H9 (cell line): ENCODE measurements at regions not wholly inside any gene's neighbourhood (a gene's known extent, or its start where the extent isn't known, plus 50 kb on each side); places are given as distances from the start of the nearest gene placed in this dataset.

Experiments used
- DNase-seq: peaks from one replicate; pipeline ENCODE4 v3.0.0-alpha.2; 2017
- H2AFZ ChIP-seq: one replicate; pipeline ENCODE4 v1.6.1; 2013; ENCODE audit warnings: mild to moderate bottlenecking, low read length, control low read depth, moderate library complexity
- H2AK5ac ChIP-seq: 2 replicates; pipeline ENCODE4 v1.6.1; 2013; ENCODE audit warnings: low read length, control low read depth, mixed read lengths; ENCODE audit not compliant: insufficient read length
- H2BK120ac ChIP-seq: one replicate; pipeline ENCODE4 v1.6.1; 2013; ENCODE audit warnings: low read depth, mild to moderate bottlenecking, low read length, control low read depth, inconsistent platforms; ENCODE audit not compliant: poor library complexity, severe bottlenecking
- H2BK12ac ChIP-seq: 2 replicates; pipeline ENCODE4 v1.6.1; 2013; ENCODE audit warnings: low read length, control low read depth, mixed read lengths, low read depth; ENCODE audit not compliant: insufficient read length
- H2BK15ac ChIP-seq: 2 replicates; pipeline ENCODE4 v1.6.1; 2013; ENCODE audit warnings: low read depth, low read length, control low read depth
- H2BK20ac ChIP-seq: one replicate; pipeline ENCODE4 v1.6.1; 2013; ENCODE audit warnings: low read depth, mild to moderate bottlenecking, low read length, control low read depth, inconsistent platforms; ENCODE audit not compliant: poor library complexity, severe bottlenecking
- H2BK5ac ChIP-seq: 2 replicates; pipeline ENCODE4 v1.6.1; 2013; ENCODE audit warnings: low read length, control low read depth, mixed read lengths; ENCODE audit not compliant: insufficient read length
- H3K14ac ChIP-seq: 2 replicates; pipeline ENCODE4 v1.6.1; 2013; ENCODE audit warnings: low read length, control low read depth; ENCODE audit not compliant: insufficient read depth
- H3K18ac ChIP-seq: 2 replicates; pipeline ENCODE4 v1.6.1; 2013; ENCODE audit warnings: low read depth, mild to moderate bottlenecking, mixed read lengths, low read length, control low read depth; ENCODE audit not compliant: insufficient read length
- H3K23ac ChIP-seq: 2 replicates; pipeline ENCODE4 v1.6.1; 2013; ENCODE audit warnings: low read length, control low read depth, mixed read lengths, low read depth; ENCODE audit not compliant: insufficient read length
- H3K23me2 ChIP-seq: 2 replicates; pipeline ENCODE4 v1.6.1; 2013; ENCODE audit warnings: low read depth, mild to moderate bottlenecking, mixed read lengths, low read length, control low read depth; ENCODE audit not compliant: insufficient read length, poor library complexity, severe bottlenecking
- H3K27ac ChIP-seq: 2 replicates; pipeline ENCODE4 v1.5.1; 2013; ENCODE audit warnings: low read length, control low read depth, mixed read lengths, low read depth; ENCODE audit not compliant: insufficient read length
- H3K27me3 ChIP-seq: 2 replicates; pipeline ENCODE4 v1.6.1; 2013; ENCODE audit warnings: low read length, control low read depth, inconsistent platforms; ENCODE audit not compliant: insufficient read depth
- H3K4ac ChIP-seq: 2 replicates; pipeline ENCODE4 v1.6.1; 2013; ENCODE audit warnings: low read depth, mild to moderate bottlenecking, control low read depth, inconsistent platforms, low read length, moderate library complexity
- H3K4me1 ChIP-seq: 2 replicates; pipeline ENCODE4 v1.6.1; 2013; ENCODE audit warnings: low read length, control low read depth, inconsistent platforms; ENCODE audit not compliant: insufficient read depth
- H3K4me2 ChIP-seq: 2 replicates; pipeline ENCODE4 v1.6.1; 2013; ENCODE audit warnings: low read length, control low read depth, mixed read lengths; ENCODE audit not compliant: insufficient read length, insufficient read depth
- H3K56ac ChIP-seq: 2 replicates; pipeline ENCODE4 v1.6.1; 2013; ENCODE audit warnings: low read depth, mild to moderate bottlenecking, mixed read lengths, low read length, control low read depth; ENCODE audit not compliant: insufficient read length
- H3K79me1 ChIP-seq: 2 replicates; pipeline ENCODE4 v1.6.1; 2013; ENCODE audit warnings: low read depth, mild to moderate bottlenecking, moderate library complexity, low read length, control low read depth, inconsistent platforms; ENCODE audit not compliant: insufficient read depth, poor library complexity, severe bottlenecking
- H3K79me2 ChIP-seq: 2 replicates; pipeline ENCODE4 v1.6.1; 2013; ENCODE audit warnings: low read length, control low read depth, inconsistent platforms; ENCODE audit not compliant: insufficient read depth
- H3K9ac ChIP-seq: 2 replicates; pipeline ENCODE4 v1.6.1; 2013; ENCODE audit warnings: low read length, control low read depth, mixed read lengths; ENCODE audit not compliant: insufficient read length; ENCODE audit errors: extremely low read depth
- H3K9me3 ChIP-seq: one replicate; pipeline ENCODE4 v1.6.1; 2013; ENCODE audit warnings: low read depth, low read length, inconsistent platforms; ENCODE audit not compliant: control insufficient read depth
- H3T11ph ChIP-seq: one replicate; pipeline ENCODE4 v1.6.1; 2013; ENCODE audit warnings: mild to moderate bottlenecking, low read length, control low read depth, inconsistent platforms
- H4K20me1 ChIP-seq: one replicate; pipeline ENCODE4 v1.6.1; 2013; ENCODE audit not compliant: control insufficient read depth, insufficient read length, insufficient read depth
- H4K5ac ChIP-seq: 2 replicates; pipeline ENCODE4 v1.6.1; 2013; ENCODE audit warnings: low read depth, mild to moderate bottlenecking, mixed read lengths, low read length, control low read depth; ENCODE audit not compliant: insufficient read length
- H4K8ac ChIP-seq: replicated peaks from 2 replicates; pipeline ENCODE4 v1.6.1; 2013; ENCODE audit warnings: low read length, control low read depth, mixed read lengths, low read depth; ENCODE audit not compliant: insufficient read length
- H4K91ac ChIP-seq: 2 replicates; pipeline ENCODE4 v1.6.1; 2013; ENCODE audit warnings: low read depth, mild to moderate bottlenecking, moderate library complexity, mixed read lengths, low read length, control low read depth; ENCODE audit not compliant: insufficient read length
- H3K27ac Mint-ChIP-seq, 3 experiments: 2 replicates in 2 of 3; 3 replicates in 1 of 3; pipeline ENCODE4 v1.8.0; 2020 to 2021; ENCODE audit warnings: mixed read lengths in 3 of 3, mild to moderate bottlenecking in 1 of 3, moderate library complexity in 1 of 3
- H3K27me3 Mint-ChIP-seq: 2 replicates; pipeline ENCODE4 v1.8.0; 2021; ENCODE audit warnings: low read depth, mild to moderate bottlenecking, moderate library complexity, mixed read lengths
- H3K36me3 Mint-ChIP-seq, 3 experiments: 2 replicates in 2 of 3; 3 replicates in 1 of 3; pipeline ENCODE4 v1.8.0; 2020 to 2021; ENCODE audit warnings: low read depth in 3 of 3, mixed read lengths in 3 of 3; ENCODE audit not compliant: insufficient read depth in 1 of 3
- H3K4me1 Mint-ChIP-seq, 2 experiments: 2 replicates each; pipeline ENCODE4 v1.8.0; 2020; ENCODE audit warnings: mixed read lengths in 2 of 2
- H3K4me3 Mint-ChIP-seq, 2 experiments: 2 replicates in 1 of 2; 3 replicates in 1 of 2; pipeline ENCODE4 v1.8.0; 2020 to 2021; ENCODE audit warnings: mild to moderate bottlenecking in 2 of 2, mixed read lengths in 2 of 2, moderate library complexity in 1 of 2
- H3K9me3 Mint-ChIP-seq, 2 experiments: 2 replicates in 1 of 2; 3 replicates in 1 of 2; pipeline ENCODE4 v1.8.0; 2020; ENCODE audit warnings: mild to moderate bottlenecking in 2 of 2, mixed read lengths in 2 of 2, moderate library complexity in 1 of 2
- WGBS: extraction: QIAGEN DNeasy Blood & Tissue Kit; methylation state at CpG from one replicate; pipeline ENCODE4 v1.1.7; 2013; ENCODE audit warnings: missing lambda C conversion rate, low lambda C conversion rate, mixed read lengths; ENCODE audit not compliant: insufficient read length; ENCODE audit errors: extremely low coverage; 5-methylcytosine and 5-hydroxymethylcytosine counted together
- TF ChIP-seq, protein P1 (sequence below): fragments of 200-600 bp; sonication (generic); conservative IDR thresholded peaks from 3 replicates; pipeline ENCODE4 v1.8.0; 2021; ENCODE audit warnings: antibody characterized with exemption, mild to moderate bottlenecking

DNA sequence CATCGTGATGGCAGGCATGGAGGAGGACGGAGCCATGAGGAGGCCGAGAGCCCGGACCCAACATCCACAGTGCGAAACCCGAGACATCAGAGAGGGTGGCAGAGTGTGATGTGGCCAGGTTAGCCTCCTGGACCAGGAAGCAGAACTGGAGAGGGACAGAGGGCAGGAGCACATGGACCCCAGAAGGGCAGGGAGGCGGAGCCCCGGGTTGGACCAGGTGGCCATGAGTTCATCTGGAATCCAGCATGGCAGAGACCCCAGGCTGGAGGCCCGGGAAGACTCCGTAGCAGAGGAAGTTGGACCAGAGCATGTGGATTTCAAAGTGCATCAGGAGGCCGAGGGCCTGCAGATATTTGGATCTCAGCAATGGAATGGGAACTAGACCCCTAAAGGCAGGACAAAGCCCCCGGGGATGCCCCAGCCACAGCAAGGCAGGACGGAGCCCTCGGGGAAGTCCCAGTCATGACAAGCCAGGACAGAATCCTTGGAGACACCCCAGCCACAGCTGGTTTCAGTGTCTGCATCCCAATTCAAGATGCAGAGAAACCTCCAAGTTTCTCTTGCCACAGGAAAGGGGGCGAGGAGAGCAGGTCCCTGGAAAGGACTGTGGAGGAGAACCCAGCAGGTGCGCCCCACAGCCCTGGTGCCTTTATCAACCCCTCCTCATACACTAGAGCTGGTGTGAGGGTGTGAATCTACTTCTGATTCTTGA is 1393.4 kb downstream of the BRD1 start:
- Histone ChIP-seq H3K23me2 (no peaks in the 10 kb centered on the region), H2BK15ac (no peak overlapping the region), H3K9ac (no peak overlapping the region), H3K4me1 (no peaks in the 10 kb centered on the region), H3K4me2 (no peak overlapping the region), H2BK12ac (no peak overlapping the region), H3K23ac (no peak overlapping the region), H4K5ac (no peak overlapping the region), H3K4ac (no peak overlapping the region), H2AK5ac (no peak overlapping the region), H3K14ac (no peak overlapping the region), H2BK20ac (no peak overlapping the region), H2BK120ac (no peak overlapping the region), H3K79me2 (no peaks in the 10 kb centered on the region), H3K9me3 (no peaks in the 10 kb centered on the region), H3K27me3 (no peaks in the 10 kb centered on the region), H2BK5ac (no peak overlapping the region), H3K56ac (no peak overlapping the region), H4K20me1 (no peaks in the 10 kb centered on the region), H3K27ac (no peak overlapping the region), H3K79me1 (no peaks in the 10 kb centered on the region), H3K18ac (no peak overlapping the region), H4K91ac (no peak overlapping the region), H3T11ph (no peak overlapping the region), H4K8ac (no peak overlapping the region), H2AFZ (no peak overlapping the region)
- TF ChIP-seq, protein P1, sequence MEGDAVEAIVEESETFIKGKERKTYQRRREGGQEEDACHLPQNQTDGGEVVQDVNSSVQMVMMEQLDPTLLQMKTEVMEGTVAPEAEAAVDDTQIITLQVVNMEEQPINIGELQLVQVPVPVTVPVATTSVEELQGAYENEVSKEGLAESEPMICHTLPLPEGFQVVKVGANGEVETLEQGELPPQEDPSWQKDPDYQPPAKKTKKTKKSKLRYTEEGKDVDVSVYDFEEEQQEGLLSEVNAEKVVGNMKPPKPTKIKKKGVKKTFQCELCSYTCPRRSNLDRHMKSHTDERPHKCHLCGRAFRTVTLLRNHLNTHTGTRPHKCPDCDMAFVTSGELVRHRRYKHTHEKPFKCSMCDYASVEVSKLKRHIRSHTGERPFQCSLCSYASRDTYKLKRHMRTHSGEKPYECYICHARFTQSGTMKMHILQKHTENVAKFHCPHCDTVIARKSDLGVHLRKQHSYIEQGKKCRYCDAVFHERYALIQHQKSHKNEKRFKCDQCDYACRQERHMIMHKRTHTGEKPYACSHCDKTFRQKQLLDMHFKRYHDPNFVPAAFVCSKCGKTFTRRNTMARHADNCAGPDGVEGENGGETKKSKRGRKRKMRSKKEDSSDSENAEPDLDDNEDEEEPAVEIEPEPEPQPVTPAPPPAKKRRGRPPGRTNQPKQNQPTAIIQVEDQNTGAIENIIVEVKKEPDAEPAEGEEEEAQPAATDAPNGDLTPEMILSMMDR: no peak
- no peak for DNase-seq
- H3K4me3 Mint-ChIP-seq: no peak overlapping the region
- peaks cover 3 to 4% of the 10 kb centered on the region in 2 experiments for H3K4me1 Mint-ChIP-seq
- no peak overlapping the region; a peak in 1 of 7 replicates for H3K27ac Mint-ChIP-seq
- WGBS: no CpG with 5 or more reads among the region's 16 CpGs
- peaks cover 8% of the 10 kb centered on the region for H3K27me3 Mint-ChIP-seq
- no peaks in the 10 kb centered on the region; a peak in 1 of 7 replicates for H3K36me3 Mint-ChIP-seq
- no peaks in the 10 kb centered on the region; a peak in 2 of 5 replicates for H3K9me3 Mint-ChIP-seq
